Prostate gland (tissue), 2 donors: ENCODE measurements at regions not wholly inside any gene's neighbourhood (a gene's known extent, or its start where the extent isn't known, plus 50 kb on each side); places are given as distances from the start of the nearest gene placed in this dataset.

ENCODE experiments used
- CTCF ChIP-seq, 4 experiments: fragments of 200-600 bp in 2 of 4; fragments of 450-650 bp in 2 of 4; sonication (generic) in 2 of 4; IDR thresholded peaks; 1 replicate in 3 of 4; 2 replicates in 1 of 4; pipeline ENCODE4 v1.5.1; 2016 to 2019; ENCODE audit warnings: antibody characterized with exemption in 4 of 4, mild to moderate bottlenecking in 2 of 4, moderate library complexity in 2 of 4
- POLR2A ChIP-seq: fragments of 450-650 bp; IDR thresholded peaks from one replicate; pipeline ENCODE4 v1.6.1; 2016; ENCODE audit warnings: antibody characterized with exemption, mild to moderate bottlenecking

DNA sequence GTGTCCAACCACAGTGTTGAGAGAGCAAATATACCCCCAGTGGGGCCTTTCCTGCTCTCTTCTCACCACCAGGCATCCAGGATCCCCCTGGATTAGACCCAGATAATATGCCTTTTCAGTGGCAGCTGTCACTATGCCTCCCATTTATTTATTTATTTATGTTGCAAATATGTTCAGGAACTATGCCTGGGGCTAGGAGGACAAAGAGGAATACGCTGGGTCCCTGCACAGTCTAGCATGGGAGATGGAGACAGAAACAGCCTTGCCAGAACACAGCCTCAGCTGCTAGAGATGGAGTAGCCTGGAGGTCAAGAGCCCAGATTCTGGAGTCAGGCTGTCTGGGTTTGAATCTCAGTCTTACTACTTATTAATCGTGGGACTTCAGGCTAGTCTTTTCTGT lies 74.6 kb upstream of the LRFN2 start:
- TF ChIP-seq POLR2A, result no peak
- TF ChIP-seq CTCF (IDR thresholded peaks at IDR 0.05), result no peak
